HEK293T (cell line): ENCODE measurements at regions not wholly inside any gene's neighbourhood (a gene's known extent, or its start where the extent isn't known, plus 50 kb on each side); places are given as distances from the start of the nearest gene placed in this dataset.

Experiments
- ARNT ChIP-seq: fragments of 450-650 bp; IDR thresholded peaks from 2 replicates; pipeline ENCODE4 v1.6.1; 2017; ENCODE audit warnings: mild to moderate bottlenecking
- BHLHE40 ChIP-seq: fragments of 450-650 bp; IDR thresholded peaks from 2 replicates; pipeline ENCODE4 v1.6.1; 2016; ENCODE audit warnings: mild to moderate bottlenecking, moderate library complexity, borderline replicate concordance
- FOXA1 ChIP-seq: fragments of 450-650 bp; IDR thresholded peaks from 2 replicates; pipeline ENCODE4 v1.6.1; 2016; ENCODE audit warnings: mild to moderate bottlenecking
- FOXK2 ChIP-seq: fragments of 450-650 bp; IDR thresholded peaks from 2 replicates; pipeline ENCODE4 v1.6.1; 2016; ENCODE audit warnings: mild to moderate bottlenecking
- FOXM1 ChIP-seq: fragments of 450-650 bp; IDR thresholded peaks from 2 replicates; pipeline ENCODE4 v1.6.1; 2017; ENCODE audit warnings: mild to moderate bottlenecking, borderline replicate concordance
- HDGF ChIP-seq: fragments of 450-650 bp; IDR thresholded peaks from 2 replicates; pipeline ENCODE4 v1.6.1; 2017; ENCODE audit warnings: antibody characterized with exemption, borderline replicate concordance
- L3MBTL2 ChIP-seq: fragments of 450-650 bp; conservative IDR thresholded peaks from 2 replicates; pipeline ENCODE4 v1.6.1; 2016; ENCODE audit warnings: mild to moderate bottlenecking
- LEF1 ChIP-seq: fragments of 450-650 bp; IDR thresholded peaks from 2 replicates; pipeline ENCODE4 v1.6.1; 2017; ENCODE audit warnings: mild to moderate bottlenecking, borderline replicate concordance
- NFRKB ChIP-seq: fragments of 450-650 bp; IDR thresholded peaks from 2 replicates; pipeline ENCODE4 v1.6.1; 2016; ENCODE audit warnings: mild to moderate bottlenecking, moderate library complexity
- SP1 ChIP-seq: fragments of 450-650 bp; IDR thresholded peaks from 2 replicates; pipeline ENCODE4 v1.6.1; 2017
- SUZ12 ChIP-seq: fragments of 450-650 bp; IDR thresholded peaks from 2 replicates; pipeline ENCODE4 v1.6.1; 2016; ENCODE audit warnings: mild to moderate bottlenecking
- TARDBP ChIP-seq: fragments of 450-650 bp; IDR thresholded peaks from 2 replicates; pipeline ENCODE4 v1.6.1; 2016
- ZNF384 ChIP-seq: fragments of 450-650 bp; IDR thresholded peaks from 2 replicates; pipeline ENCODE4 v1.6.1; 2016
- TF ChIP-seq, protein P1 (sequence below): fragments of 450-650 bp; IDR thresholded peaks from 2 replicates; pipeline ENCODE4 v1.6.1; 2016

- TF ChIP-seq L3MBTL2: no peak
- no peak for TF ChIP-seq HDGF
- TF ChIP-seq ZNF384: no peak
- TF ChIP-seq ARNT: no peak
- no peak for TF ChIP-seq SUZ12
- TF ChIP-seq TARDBP: no peak
- no peak for TF ChIP-seq BHLHE40
- no peak for TF ChIP-seq FOXM1
- no peak for TF ChIP-seq SP1
- TF ChIP-seq NFRKB: no peak
- no peak for TF ChIP-seq LEF1
- no peak for TF ChIP-seq FOXA1
- no peak for TF ChIP-seq FOXK2
- TF ChIP-seq, protein P1, sequence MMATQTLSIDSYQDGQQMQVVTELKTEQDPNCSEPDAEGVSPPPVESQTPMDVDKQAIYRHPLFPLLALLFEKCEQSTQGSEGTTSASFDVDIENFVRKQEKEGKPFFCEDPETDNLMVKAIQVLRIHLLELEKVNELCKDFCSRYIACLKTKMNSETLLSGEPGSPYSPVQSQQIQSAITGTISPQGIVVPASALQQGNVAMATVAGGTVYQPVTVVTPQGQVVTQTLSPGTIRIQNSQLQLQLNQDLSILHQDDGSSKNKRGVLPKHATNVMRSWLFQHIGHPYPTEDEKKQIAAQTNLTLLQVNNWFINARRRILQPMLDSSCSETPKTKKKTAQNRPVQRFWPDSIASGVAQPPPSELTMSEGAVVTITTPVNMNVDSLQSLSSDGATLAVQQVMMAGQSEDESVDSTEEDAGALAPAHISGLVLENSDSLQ: no peak
Measured at GRCh38 chr13:33525763-33526162, 240.2 kb upstream of the STARD13 start.
